GM19467 (cell line): ENCODE measurements at regions not wholly inside any gene's neighbourhood (a gene's known extent, or its start where the extent isn't known, plus 50 kb on each side); places are given as distances from the start of the nearest gene placed in this dataset.
"Not testable (repeated sequence)": the region's sequence is repeated elsewhere in the genome, so short reads cannot be mapped to it uniquely, and the experiment has no call there.

Experiments
- ATAC-seq: cut with Tn5 transposase; IDR thresholded peaks from one replicate; pipeline ENCODE4 v1.9.1; 2021; ENCODE audit warnings: mild to moderate bottlenecking, moderate library complexity; ENCODE audit not compliant: unreplicated experiment

DNA sequence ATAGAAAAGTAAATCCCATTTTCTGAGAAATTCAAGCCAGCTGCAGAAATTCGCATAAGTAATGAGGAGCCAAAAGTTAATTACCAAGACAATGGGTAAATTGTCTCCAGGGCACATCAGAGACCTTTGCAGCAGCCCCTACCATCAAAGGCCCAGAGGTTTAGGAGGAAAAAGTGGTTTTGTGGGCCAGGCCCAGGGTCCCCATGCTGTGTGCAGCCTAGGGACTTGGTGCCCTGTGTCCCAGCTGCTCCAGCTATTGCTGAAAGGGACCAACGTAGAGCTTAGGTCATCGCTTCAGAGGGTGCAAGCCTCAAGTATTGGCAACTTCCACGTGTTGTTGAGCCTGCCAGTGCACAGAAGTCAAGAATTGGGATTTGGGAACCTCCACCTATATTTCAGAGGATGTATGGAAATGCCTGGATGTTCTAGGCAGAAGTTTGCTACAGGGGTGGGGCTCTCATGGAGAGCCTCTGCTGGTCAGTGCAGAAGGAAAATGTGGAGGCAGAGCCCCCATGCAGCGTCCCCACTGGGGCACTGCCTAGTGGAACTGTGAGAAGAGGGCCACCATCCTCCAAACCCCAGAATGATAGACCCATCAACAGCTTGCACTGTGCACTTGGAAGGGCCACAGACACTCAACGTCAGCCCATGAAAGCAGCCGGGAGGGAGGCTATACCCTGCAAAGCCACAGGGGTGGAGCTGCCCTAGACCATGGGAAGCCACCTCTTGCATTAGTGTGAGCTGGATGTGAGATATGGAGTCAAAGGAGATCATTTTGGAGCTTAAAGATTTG lies 731.3 kb upstream of the GRAMD2B start:
- not testable (repeated sequence) for ATAC-seq

DNA sequence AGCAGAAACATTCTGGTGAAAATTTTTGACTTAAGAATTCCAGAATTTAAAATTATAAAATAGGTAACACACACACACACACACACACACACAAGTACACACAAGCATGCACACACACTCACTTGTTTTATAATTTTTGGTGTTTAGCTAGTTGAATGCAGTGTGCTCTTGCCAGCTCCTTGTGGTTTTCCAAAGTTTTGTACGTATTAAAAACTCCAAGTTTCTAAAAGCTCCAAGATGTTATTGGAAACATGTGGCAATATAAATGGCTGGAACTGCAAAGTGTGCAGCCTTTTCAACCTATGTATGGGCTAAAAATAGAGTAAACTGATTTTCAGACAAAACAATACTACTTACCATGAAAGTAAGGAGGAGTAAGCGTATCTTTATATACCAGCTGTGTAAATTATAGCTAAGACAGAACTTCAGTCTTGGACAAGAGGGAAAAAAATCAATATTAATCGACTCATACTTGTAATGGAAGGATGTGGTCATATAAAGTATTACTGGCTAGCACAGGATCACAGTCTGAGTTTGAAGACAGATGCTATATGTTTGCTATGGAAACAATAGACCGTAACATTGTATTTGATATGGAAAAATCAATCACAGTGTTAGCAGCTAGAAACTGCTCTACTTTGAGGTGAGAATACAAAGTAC lies 727.1 kb upstream of the GRAMD2B start:
- no peak for ATAC-seq

DNA sequence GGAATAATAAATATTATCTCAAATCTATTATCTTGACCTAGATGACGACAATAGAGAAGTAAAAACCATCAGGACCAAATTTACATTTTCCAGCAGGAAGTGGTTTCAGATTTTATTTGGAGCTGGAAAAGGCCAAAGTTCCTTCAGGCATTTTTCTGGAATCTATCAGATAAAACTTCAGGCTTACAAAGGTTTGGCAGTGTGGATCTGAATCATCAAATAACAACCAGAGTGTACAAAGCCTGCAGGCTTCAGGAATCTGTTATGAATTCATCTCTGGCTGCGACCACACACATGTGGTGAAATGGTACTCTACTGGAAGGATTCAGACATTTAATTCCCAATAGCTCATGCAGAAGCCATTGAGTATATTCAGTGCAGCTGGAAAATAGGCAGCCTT lies 726.4 kb upstream of the GRAMD2B start:
- ATAC-seq = no peak

DNA sequence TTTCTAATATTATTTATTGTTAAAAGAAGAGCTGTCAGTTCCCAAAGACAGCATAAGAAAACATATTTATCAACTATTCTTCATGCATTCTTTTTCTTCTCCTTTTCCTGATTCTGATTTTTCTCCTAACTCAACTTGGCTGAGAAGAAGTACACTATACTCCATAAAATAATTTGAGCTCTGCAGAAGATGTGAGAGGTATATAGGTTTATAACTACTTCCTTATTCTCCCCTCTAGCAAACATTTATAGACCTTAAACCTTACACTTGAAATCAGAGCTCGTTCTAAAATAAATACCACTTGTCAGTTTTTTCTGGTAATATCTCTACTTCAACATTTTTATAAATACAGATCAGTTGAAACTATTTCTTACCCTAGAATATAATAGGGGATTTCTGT lies 724.8 kb upstream of the GRAMD2B start:
- ATAC-seq = no peak

DNA sequence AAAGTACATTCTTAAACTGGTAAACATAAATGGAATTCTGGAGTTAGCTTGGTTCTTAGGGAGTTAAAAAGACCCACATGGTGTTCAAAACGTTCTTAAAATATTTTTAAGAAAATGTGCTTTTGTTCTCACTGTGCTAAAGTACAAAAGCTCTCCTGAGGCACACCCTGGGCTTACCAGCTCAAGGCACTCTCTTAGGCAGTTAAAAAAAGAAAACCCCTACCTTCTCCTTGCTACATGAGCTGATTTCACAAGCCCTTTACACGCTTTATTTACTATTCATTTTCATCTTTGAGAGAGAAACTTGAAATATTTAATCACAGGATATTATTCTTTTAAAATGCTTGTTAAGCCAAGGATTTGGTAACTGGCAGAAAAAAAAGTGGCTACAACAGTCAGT lies 723.3 kb upstream of the GRAMD2B start:
- no peak for ATAC-seq

DNA sequence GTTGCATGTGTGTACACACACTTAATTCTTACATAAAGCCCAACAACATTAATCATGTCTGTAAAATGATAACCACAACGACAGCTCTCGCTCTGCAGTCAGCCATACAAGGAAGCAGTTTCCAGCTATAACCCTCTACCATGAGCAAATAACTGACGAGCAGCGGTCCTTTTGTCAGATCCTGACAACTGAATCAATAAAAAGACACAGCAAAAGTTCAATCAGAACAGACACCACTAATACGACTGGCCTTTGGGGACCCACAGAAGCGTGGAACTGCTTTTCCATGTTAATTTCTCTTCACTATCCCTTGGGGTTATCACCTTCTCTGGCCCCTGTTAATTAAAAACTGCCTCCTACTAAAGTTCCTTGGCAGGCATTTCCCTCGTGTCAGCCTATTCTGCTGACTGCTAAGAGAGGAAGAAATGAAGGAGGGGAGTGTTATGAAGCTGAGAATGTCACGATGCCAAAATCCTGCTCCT lies 722.8 kb upstream of the GRAMD2B start:
- ATAC-seq = no peak

DNA sequence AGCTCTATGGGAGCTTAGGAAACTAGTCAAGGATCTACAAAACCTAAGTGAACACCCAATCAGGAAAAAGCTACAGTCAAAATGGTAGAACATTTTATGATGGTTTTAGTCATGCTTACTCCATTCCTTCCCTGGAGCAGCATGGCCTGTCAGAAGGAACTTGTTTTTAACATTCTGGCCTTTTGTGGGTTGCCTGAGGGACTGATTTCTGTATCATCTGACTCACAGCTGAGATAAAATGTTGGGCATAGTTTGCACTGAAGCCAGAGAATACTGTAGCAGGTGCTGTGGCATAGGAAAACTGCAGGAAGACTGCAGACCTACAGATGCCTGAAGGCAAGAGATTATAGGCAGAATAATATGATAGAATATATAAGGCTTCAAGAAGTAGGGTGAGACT lies 719.6 kb upstream of the GRAMD2B start:
- ATAC-seq = no peak

DNA sequence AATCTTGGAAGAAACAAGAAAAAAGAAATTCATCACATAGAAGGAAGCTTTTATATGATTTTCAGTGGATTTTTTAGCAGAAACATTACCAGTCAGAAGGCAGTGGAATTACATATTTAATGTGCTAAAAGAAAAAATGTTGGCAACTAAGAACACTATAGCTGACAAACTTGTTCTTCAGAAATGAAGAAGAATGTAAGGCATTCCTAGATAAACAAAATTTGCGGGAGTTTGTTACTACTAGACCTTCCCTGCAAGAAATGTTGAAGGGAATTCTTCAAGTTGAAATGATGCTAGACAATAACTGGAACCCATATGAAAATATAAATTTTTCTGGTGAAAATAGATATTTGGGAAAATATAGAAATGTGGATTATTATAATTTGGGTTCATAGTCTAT lies 718.3 kb upstream of the GRAMD2B start:
- ATAC-seq = no peak

DNA sequence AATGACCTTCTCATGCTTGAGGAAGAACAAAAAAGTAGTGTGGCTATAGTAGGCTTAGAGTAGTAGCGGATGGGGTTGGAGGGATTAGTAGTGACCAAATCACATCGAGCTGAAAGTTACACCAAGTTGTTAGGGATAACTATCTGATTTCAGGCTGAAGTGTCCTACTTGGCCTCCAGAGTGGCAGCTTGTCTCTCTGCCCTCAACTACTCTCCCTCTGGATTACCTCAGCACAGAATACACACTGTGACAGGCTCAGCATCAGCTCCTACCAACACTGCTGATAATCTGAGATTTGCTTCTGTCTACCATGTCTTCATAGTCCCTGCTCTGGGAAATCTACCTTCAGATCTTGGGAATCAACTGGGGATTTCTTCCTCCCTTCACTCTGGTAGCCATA lies 714.6 kb upstream of the GRAMD2B start:
- no peak for ATAC-seq

DNA sequence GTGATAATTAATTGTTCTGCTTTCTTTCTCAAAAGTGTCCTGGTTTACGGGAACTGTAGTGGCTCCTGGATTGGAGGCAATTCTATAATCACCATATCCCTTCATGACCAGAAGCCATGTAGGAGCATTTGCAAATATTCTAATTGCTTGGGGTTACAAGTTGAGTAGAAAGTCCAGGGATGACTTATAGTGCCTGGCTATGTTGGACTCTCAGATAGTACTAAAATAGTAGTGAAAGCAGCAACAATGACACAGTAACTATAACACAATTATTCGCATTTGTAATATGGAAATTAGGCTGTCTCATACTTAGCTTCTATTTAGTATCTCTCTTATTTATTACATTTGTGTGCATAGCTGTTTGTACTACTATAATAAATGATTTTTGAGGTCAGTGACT lies 712.5 kb upstream of the GRAMD2B start:
- no peak for ATAC-seq

DNA sequence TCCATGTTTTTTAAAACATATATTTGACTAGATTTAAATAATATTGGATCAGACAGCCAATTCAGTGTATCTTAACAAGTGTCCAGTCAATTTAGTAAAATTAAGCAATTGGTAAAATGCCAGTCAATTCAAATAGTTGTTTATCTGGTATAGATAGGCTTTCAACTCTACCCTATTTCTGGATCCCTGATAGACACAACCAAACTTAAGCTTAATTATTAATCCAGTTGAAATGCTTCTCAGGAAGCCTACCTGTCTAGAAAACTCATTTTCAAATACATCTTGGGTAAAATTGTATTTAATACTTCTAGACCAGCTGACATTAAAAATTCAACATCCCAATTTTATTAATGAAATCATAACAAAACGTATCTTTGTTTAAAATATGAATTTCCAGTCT lies 710.8 kb upstream of the GRAMD2B start:
- no peak for ATAC-seq

DNA sequence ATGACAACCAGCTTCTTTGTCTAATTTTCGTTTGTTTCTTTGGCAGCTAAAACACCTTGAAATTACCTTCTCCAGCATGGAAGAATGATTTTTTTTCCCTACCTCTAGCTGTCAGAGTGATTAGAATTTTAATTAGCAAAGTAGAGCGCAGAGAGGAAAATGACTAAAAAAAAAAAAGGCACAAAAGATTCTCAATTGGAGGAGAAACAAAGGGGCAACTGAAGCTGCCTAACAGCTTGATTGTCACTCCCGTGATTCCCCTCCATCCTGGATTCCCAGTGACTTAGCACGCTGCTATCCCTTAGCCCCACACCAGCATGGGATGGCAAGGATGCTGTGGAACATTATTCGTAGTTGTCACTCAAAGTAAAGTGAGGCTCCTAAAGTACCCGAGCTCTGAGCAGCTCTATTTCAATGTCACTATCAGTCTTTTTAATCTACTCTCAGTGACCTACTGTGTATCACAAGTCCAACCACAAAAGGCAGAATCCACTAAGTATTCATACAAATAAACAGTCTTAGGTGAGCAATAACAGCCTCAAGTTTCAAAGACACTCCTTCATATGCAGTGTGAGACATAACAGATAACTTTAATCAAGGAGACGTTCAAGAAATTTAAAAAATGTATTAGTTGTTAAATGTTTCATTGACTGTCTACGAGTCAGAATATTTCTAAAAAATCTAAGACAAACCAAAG lies 710.0 kb upstream of the GRAMD2B start:
- no peak for ATAC-seq

DNA sequence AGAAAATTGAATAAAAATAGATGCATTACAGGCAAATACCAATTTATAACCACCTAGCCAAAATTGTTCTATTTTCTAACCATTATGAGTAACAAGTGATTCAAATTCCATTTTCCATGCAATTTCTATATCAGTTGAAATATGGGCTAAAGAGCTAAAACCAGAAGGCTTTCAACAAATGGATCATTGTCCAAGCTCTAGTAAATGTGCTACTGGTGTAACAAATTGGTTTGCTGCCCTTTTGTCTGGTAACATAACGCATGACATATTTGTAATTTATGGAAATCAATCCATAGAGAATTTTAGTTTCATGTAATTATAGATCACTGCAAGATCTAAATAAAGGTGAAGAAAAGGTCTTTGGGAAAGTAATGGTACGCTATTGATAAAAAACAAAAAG lies 708.0 kb upstream of the GRAMD2B start:
- ATAC-seq = no peak

DNA sequence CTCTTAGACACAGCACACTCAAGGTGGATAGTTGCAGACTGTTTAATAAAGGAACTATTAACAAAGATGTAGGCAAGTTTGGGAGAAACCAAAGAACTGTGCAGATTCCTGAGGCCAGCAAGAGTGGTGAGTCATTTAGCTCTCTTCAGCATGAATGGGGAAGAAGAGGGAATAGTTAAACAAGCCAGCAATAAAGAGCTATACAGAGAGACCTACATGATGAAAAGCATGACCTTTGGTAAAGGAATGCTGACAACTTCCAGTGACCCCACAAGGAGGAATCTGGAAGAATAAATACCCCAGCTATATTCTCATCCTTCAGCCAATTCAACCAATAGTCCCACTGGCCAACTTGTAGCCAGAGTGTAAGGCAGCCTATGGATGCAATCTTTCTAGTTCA lies 706.0 kb upstream of the GRAMD2B start:
- ATAC-seq = no peak

DNA sequence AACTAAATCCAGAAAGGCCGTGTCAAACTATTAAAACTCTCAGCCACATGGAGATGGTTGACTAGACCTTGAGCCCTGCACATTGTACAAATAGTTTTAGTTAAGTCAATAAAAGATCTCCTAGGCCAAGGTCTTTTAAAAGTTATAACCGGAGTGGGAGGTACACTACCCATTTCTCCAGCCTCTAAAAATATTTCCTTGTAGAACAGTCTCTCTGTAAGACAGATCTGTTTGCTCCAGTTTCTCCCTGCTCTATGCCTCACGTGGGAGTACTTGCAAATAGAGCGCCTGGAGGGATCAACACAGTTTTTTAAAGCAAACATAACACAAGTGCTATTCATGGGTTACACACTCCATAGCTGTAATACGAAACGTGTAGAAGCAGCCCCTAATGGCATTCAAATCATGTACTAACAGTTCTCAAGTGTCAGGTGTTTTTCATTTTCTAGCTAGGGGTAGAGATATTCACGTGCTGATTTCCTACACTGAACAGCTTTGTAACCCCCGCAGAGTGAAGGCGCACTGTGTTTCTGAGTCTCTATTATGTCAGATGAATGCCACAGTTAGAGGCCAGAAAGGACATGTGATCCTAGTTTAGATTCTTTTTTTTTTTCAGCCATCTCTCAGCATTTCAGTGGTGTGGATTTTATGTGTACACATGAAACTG lies 703.4 kb upstream of the GRAMD2B start:
- ATAC-seq = no peak

DNA sequence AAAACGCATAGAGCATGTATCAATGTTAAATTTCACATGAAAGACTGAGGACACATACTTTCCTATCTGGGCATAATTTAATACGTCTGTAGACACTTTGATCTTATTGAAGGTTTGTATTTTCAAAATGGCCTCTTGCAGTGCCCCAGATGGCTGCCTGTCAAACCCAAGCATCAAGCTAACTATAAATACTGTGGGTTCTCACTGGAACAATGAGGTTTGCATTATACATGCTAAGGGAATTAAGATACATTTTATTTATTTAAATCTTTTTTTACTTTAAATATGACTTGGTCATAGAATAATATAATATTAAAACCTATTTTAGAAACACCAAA lies 702.9 kb upstream of the GRAMD2B start:
- no peak for ATAC-seq

DNA sequence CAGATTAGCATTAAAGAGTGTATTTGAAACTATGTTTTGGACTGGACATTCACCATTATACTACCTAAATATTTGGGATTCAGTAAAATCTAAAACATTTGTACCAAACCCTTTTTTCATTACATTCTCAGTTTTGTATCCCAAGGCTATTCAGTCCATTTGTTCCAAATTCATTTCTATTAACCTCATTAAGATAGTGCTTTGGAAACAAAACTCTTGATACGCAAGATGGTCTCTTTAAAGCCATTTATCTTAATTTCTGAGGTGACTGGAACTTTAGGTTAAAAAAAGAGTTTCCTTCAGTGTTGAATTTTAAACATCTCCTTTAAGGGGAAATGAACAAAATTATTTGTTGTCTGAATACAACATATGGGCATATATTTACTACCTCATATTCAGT lies 702.5 kb upstream of the GRAMD2B start:
- no peak for ATAC-seq

DNA sequence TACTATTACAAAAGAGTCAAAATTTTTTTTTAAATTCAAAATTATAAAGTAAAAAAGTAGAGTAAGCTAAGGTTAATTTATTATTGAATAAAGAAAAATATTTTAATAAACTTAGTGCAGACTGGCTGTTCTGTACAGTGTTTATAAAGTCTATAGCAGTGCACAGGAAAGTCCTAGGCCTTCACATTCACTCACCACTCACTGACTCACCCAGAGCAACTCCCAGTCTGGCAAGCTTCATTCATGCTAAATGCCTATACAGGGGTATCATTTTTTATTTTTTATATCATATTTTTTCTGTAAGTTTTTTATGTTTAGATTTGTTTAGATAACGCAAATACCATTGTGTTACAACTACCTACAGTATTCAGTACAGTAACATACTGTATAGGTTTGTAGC lies 700.7 kb upstream of the GRAMD2B start:
- no peak for ATAC-seq

DNA sequence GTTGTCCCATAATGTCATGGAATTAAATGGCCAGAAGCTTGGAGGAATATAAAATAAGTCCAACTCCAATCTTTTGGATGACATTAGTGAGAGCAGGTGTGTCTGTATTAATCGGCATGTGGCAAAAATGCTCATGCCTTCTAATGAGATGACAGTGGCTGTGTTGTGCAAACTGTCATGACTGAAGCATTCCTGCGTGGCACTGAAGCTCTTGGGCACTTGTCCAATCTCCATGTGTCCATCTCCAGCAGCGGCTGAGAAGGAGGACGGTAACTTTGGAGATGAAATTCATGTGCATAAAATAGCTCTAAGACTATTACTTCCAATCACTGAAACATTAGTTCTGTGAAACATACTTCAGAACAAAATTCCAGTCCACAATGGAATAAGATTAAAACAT lies 697.5 kb upstream of the GRAMD2B start:
- ATAC-seq = no peak

DNA sequence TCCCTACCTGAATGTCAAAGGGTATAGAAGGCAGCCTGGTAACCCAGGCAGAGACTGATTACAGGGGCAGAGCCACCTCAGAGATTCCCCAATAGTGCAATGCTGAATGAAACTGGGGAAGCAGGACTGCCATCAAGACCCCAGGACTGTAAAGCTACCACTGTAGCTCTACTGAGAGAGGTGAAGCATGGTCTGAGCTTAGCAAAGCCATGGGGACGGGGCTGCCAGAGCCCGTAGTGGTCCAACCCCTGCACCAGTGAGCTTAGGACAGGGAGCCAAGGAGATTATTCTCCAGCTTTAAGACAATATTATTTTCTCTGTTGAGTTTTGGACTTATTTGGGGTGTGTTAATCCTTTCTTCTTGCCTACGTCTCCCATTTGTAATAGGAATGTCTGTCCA lies 679.3 kb upstream of the GRAMD2B start:
- no peak for ATAC-seq

DNA sequence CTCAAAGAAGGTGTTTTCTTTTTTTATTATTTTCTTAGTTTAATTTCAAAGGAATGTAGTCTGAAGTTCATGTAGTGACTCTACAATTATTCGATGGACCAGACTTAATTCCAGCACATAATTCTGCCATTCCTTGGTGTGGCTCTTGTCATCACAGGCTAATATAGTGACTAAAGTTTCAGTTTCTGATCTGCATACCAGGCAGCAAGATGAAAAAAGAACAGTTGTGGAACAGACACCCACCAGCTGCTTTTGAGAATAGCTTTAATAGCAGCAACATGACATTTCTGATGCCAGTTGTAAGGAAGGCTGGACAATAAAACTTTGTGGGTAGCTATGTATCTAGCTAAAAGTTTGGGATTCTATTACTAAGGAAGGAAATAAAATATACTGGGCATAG lies 676.3 kb upstream of the GRAMD2B start:
- no peak for ATAC-seq
